Endometrium (tissue), 2 donors: ENCODE measurements at regions not wholly inside any gene's neighbourhood (a gene's known extent, or its start where the extent isn't known, plus 50 kb on each side); places are given as distances from the start of the nearest gene placed in this dataset.
"Not testable (repeated sequence)": the region's sequence is repeated elsewhere in the genome, so short reads cannot be mapped to it uniquely, and the experiment has no call there.

Experiments used
- FAIRE-seq: peaks from 2 replicates; lab custom pipeline; 2012; peaks lifted over from hg19 to GRCh38; lab: Jason Lieb, UNC
- donor health status: control.
- donor health status: control.

DNA sequence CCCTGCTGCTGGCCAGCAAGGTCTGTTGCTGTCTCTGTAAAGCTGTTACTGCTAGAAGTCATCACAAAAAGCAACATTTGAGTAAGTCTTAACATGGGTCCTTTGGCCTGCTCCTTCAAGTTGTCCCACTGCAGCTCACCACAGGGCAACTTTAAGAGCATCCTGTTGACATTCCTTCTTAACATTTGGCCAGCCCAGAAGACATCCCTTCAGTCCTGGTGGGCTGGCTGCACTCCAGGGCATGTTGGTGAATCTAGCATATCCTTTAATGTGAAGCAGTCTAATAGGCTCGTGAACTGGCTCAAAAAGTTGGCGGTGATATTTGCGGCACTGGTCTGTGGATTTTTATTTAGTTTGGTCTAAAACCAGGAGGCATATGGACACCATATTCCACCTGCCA lies 92.2 kb upstream of the MAML3 start:
- FAIRE-seq = no peak

DNA sequence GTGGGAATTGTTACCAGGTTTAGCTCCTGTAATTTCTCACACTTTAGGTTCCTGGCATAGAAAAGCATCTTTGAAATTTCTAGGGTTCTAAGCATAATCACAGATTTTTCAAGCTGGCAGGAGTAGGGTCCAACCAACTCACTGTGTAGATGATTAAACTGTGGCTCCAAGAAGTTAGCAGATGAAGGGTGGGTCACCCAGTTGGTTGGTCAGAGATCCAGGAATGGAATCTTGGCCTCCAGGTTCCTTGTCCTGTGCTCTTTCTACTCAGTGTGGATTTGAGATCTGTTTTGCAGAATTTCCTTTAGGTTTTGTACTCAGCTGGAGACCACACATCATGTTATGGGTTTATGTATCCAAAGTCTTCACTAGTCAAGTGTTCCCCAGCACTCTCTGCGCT lies 90.3 kb upstream of the MAML3 start:
- no peak for FAIRE-seq

DNA sequence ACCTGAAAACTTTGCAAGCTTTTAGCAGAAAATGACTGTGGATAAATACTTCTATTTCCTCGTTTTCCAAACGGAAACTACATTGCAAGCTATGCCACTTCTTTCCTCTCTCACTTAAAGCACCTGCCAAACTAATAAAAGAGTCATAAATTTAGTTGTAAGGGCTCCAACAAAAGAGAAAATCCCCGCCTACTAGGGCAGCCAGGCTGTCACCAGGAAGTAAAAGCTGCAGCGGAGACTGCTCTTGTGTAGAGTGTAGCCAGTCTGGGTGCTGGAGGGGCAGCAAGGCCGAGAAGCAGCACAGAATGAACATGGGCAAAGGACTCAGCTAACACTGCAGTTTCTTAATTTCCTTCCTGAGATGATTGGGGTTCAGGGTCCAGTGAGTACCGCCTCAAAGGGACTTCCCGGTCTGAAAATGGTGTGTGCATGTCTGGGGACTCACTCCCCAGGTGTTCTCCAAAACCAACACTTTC lies 89.3 kb upstream of the MAML3 start:
- no peak for FAIRE-seq

DNA sequence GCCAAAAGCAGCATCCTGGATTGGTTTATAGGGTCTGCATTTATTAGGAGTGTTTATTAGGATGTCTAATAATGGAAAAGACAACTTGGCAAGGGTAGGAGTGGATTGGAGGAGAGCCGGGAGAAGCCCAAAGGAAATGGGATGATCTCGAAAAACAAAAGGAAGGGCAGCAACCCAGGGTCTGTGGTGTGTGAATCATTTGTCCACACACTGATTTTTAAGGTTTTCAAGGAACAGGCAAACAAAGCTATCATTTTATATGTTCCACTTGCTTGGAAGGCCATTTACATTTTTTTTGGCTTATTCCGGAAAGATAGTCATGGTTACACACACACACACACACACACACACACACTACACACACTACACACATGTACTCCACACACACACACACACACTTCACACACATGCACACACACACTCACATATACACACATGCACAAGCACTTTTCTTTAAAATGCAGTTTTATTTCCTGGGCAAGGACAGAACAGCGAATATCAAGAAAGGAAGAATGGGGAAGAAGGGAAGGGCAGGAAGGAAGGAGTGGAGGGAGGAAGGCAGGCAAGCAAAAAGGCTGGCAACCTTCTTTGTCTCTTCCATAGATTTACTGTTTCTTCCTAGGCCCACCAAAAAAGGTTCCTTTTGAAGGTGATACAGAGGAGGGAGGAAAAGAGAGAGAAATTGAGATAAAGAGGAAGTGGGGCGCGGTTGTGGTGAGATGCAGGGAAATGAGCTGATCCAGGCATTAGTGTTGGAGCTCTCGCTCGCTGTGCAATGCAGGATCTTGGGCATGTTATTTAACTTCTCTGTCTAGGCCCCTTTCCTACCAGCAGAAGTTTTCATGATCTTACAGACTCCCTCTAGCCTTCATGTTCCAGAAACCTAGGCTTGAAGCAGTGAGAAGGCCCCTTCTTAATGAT lies 88.6 kb upstream of the MAML3 start:
- FAIRE-seq = no peak

DNA sequence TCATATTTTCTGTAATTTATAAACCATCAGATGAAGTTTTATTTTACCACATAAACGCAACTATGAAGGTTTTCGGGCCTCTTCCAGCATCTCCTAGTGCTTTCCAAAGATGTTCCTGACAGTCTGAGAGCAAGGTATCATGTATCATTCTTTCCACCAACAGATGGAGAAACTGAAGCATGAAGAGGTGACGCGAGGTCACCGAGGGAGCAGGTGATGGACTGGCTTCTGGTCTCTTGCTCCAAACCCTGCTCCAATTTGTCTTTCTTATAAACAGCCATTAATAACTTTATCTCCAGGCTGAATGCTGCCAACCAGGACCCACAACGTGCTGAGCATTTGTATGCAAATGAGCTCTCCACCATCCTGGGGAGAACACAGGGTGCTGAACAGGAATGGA lies 86.3 kb upstream of the MAML3 start:
- FAIRE-seq = no peak

DNA sequence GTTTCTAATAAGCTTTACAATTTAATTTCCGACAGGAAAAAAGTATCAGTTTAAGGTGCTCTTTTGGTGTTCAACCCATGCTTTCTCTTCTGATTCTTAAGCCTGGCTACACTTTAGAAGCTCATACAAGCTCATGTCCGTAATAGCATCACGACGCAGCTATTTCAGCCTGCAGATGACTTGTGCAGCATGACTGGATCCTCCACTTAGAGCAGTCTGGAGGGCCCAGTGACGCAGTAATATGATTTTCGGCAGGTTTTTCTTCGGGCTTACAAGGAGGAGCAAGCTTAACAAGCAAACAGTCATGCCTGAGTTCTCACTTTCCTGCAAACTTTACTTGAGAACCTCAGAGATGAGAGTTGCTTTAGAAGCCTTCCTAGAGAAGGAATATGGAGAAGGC lies 85.3 kb upstream of the MAML3 start:
- no peak for FAIRE-seq

DNA sequence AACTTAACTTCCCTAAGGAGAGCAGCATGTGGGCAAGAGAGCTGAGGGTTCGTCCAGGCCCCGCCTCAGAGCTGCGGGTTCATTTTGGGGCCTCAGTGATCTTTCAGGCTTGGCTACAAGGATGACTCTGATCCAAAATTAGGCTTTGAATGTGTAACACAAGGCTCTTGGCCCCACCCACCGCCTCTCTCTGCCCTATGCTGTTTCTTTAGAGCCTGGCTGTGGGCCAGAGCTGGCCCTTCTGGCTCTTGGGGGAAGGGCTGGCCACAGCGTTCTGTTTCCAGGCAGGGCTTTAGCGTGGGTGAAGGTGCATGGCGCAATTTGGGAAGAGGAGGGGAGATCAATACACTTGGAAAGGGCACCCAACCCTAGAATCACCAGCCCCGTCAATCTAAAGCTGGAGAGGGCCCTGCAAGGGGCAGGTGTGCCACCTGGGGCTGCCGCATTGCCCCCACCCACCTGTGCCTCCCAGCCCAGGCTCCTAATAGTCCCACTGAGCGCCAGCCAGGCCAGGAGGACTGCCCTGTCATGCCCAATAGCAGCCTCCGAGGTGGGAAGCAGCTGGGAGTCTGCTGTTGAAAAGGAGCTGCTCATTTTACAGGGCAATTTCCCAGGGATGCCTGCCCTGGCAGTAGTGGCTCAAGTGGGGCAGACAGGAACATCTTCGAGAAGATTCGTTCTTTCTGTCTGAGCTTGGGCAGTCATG lies 84.5 kb upstream of the MAML3 start:
- peak; percentile 33 for FAIRE-seq

DNA sequence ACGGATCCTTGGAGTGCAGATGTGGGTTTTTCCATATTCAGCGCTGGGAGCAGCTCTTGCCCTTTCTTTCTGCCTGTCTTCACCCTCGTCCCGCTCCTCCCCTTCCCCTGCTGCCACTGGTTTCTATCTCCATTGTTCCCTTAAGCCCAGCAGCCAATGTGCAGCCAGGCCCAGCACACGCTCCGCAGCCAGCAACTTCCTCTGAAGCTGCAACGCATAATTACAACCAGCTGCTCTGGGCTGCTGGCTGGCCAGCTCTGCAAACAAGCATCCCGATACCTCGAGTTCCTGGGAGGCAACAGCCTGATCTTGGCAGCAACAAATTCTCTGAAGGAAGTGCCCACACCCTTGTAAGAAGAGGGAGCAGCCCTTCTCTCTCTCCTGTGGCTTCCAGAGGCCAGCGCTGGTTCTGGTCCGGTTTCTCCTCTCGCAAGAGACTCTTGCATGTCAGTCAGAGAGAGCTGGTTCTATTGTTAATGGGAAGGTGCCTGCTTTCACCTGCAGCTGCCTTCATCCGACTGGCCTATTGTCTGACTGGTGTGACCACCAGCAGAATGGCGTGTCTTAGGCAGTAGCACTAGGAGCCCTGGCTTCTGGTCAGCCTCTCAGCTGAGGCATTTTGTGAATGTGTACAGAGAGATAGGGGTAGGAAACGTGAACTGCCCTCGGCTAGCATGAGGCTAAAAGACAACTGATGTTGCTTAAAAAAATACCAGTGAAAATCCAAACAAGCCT lies 83.8 kb upstream of the MAML3 start:
- FAIRE-seq = peak; percentile 92

DNA sequence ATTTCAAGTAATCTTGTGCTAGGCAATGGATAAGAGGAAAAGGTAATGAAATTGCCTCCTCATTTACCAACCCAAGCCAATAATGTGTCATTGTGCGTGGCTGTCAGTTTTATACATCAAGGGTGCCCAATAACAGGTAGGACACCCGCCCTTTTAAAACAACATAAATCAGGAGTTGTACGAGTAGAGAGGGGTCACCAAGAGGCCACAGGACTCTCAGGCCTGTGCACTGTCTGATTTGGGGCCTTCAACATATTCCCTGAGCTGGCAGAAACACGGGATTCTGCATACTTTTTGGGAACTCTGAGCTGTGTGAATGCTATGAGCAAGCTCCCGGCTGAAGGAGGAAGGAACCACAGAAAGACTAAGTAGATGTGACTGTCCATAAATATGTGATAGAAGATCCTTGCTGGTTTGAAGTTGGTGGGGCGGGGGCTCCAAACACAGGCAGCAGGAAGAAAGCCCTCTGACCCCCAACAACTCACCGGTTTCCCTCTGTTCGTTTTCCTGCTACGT lies 82.7 kb upstream of the MAML3 start:
- no peak for FAIRE-seq

DNA sequence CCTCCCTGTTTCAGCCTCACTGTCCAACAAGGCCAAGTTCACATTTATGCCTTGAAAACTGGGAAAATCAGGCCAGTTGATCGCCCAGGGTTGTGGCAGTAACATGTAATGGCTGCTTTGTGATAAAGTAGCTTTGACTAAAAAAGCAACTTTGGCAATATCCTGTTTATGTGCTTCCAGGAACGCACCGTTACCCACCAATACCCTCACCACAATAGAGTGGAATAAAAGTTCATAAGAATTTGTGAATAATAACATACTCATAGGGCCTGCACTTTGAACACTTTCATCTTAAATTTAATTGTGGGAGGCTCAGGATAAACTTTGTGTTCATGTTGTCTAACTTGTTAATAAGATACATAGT lies 80.7 kb upstream of the MAML3 start:
- FAIRE-seq = no peak

DNA sequence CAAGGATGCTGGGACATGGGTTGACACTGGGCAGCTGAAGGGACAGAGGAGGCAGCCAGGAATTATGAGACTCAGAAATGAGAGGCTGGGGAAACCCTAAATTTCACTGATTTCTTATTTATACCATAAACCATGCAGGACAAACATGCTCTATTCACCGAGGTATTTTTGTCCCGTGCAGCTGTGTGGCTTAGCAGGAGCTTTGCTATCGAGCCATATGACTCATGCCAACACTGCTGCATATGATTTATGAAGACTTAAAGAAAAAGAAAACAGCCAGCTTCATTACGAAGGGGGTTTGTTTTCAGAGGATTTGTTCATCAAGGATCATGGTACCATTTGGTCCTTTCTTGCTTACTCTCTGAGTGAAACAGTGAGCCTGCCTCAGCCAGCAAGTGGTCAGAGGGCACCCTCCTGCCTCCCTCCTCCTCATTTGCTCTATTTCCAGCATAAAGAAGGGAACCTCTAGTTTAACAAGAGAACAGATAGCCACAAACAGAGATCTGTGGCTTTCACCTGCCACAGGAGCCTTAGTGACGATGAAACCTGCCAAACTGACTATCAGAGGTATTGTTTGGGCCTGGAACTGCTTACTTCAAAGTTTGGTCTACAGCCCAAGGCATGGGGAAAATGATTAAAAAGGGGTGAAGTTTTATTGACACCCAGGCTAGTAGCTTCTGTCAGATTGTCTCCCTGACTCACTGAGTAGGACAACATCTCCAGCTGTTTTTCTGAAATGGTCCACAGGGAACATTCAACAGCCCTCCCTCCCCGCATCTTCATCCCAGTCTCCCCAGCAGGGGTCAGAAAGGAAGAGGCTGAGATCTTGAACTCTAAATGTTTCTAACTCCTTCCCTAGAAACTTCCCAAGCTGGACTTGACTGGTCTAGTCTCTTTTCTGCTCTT lies 80.1 kb upstream of the MAML3 start:
- FAIRE-seq = no peak

DNA sequence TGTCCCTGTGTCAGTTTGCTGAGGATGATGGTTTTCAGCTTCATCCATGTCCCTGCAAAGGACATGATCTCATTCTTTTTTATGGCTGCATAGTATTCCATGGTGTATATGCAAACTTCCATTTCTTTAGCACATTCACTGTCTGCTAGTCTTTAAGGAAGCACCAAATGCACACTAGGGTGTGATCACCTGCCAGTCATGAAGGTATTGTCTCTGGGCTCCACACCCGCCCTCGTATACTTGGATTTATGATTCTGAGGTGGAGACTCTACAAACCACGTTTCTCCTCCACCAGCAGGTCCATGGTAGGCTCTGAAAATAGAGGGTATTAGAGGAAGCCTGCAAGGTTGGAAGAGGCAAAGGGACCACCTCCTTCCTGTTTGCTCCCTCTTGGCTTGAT lies 75.9 kb upstream of the MAML3 start:
- no peak for FAIRE-seq

DNA sequence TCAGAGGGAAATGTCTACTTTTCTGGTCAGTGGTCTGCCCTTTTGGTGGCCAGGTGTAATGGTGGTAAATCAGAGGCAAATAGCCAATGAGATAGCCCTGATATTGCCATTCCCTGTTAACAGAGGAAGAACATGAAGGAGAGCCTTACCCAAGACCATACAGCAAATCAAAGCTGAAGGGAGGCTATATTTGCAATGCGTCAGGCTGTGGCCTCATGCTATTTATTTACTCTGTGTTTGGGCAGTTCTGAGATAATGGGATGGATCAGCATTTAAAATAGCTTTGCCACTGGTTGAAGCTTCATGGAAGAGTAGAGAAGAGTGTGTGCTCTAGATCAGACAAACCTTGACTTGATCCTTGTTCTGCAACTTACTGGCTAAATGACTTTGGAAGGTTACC lies 73.3 kb upstream of the MAML3 start:
- FAIRE-seq = no peak

DNA sequence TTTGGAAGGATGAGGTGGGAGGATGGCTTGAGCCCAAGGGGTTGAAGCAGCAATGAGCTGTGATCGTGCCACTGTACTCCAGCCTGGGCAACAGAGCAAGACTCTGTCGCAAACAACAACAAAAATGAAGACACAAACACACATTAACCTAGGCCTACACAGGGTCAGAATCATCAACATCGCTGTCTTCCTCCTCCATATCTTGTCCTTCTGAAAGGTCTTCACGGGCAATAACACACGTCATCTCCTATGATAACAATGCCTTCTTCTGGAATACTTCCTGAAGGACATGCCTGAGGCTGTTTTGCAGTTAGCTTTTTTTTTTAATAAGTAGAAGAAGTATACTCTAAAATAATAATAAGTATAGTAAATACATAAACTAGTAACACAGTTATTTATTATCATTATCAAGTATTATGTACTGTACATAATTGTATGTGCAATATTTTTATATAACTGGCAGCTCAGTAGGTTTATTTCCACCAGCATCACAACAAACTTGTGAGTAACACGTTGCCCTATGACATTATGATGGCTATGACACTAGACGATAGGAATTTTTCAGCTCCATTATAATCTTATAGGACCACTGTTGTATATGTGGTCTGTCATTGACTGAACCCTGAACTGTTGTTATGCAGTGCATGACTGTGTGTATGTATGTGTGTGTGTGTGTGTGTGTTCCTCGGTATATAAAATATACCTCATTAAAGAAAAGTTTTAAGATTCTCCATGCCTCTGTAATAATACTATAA lies 69.2 kb upstream of the MAML3 start:
- no peak for FAIRE-seq

DNA sequence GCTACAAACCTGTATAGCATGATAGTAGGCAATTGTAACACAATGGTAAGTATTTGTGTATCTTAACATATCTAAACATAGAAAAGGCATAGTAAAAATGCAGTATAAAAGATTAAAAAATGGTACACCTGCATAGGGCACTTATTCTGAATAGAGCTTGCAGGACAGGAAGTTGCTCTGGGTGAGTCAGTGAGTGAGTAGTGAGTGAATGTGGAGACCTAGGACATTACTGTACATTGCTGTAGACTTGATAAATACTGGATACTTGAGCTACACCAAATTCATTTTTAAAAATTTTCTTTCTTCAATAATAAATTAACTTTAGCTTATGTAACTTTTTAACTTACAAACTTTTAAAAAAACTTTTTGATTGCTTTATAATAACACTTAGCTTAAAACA lies 68.2 kb upstream of the MAML3 start:
- no peak for FAIRE-seq

DNA sequence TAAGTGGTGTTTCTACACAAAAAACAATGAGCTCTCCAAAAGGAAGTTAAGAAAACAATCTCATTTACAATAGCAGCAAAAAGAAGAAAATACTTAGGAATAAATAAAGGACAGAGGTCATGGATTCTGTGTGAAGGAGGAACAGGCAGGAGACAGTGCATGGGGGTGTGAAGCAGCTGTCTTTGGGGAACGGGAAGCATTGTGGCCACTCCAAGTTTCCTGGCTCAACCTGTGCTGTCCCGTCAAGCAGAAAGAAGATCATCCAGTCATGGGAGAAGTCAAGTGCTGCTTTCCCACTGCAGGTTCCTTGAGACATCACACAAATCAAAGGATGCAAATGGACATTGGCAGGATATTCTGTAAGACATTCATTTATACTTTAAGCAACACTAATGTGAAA lies 66.1 kb upstream of the MAML3 start:
- FAIRE-seq = no peak

DNA sequence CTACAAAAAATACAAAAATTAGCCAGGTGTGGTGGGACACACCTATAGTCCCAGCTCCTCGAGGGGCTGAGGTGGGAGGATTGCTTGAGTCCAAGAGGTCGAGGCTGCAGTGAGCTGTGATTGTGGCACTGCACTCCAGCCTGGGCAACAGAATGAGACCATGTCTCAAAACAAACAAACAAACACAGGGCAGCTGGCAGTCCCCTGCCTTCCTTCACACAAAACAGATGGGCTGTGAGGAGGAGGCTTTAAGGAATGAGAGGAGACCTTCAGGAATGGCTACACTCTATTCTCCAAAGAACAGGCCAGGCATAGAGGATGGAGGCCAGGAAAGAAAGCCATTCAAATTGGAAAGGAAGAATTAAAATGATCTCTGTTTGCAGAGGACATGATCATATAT lies 65.6 kb upstream of the MAML3 start:
- no peak for FAIRE-seq

DNA sequence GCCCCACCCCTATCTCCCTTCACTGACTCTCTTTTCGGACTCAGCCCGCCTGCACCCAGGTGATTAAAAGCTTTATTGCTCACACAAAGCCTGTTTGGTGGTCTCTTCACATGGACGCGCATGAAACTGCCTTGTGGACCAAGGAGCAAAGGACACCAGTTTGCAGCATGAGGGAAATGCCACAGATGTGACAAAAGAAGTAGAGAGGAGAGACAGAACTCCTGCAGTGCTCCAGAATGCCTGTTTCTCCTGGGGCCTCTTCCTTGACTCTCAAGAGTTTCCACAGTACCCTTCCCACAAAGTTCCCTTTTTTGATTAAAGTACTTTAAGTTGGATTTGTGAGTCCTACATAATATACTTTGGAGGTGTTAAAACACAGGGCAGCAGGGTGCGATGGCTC lies 65.1 kb upstream of the MAML3 start:
- not testable (repeated sequence) for FAIRE-seq

DNA sequence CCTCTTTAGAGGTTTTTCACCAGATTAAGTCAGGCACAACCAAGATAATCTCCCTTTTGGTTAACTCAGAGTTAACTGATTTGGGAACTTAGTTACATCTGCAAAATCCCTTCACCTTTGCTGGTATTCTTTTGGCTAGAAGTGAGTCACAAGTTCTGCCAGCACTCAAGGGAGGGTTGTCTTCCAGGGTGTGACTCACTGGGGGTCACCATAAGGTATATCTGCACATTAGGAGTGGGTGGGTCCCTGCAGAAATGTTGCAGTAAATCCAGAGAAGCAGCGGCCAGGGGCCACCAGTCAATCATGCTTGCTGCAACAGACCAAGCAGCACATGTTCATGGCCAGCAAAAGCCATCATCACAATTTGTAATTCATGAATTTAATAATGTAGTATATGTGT lies 59.8 kb upstream of the MAML3 start:
- FAIRE-seq = no peak

DNA sequence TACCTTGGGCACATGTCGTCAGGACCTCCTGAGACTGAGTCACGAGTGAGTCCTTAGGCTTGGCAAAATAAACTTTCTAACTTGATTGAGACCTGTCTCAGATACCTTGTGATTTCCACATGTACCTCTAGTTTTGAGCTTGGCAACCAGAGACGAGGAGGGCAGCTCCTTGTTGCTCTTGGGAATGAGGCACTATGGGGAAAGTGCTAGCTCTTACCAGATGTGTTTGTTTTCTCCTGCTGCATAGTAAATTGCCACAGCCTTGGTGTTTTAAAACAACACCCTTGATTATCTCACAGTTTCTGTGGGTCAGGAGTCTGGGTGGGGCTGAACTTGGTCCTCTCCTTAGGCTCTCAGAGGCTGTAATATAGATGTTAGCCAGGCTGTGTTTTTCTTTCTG lies 59.1 kb upstream of the MAML3 start:
- no peak for FAIRE-seq

DNA sequence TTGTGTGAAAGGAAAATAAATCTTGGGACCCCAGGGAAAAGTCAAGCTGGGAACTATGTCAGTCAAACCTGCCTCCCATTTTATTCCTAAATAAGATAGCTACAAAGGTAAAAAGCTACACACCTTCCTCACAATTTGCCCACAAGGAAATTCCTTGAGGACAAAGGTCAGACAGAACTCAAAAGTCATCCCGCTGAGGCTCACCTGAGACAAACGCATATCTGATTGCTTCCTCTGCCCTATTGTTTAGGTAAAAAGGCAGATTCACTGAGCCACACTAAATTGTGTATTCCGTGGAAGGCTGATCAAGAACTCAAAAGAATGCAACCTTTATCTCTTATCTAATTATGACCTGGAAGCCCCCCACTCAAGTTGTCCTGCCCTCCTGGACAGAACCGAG lies 58.7 kb upstream of the MAML3 start:
- FAIRE-seq = no peak
